ENCODE measurements at regions not wholly inside any gene's neighbourhood (a gene's known extent, or its start where the extent isn't known, plus 50 kb on each side); places are given as distances from the start of the nearest gene placed in this dataset.

GRCh38 chr14:83799233-83799632, 1730.7 kb upstream of the FLRT2 start:
- no peak for DNase-seq

- no peak for DNase-seq
These were observed 1715.0 kb upstream of the FLRT2 start for GRCh38 chr14:83814896-83815295.

GRCh38 chr14:83816761-83817160, 1713.2 kb upstream of the FLRT2 start:
- DNase-seq: no peak

GRCh38 chr14:83825843-83826242, 1704.1 kb upstream of the FLRT2 start:
- DNase-seq: no peak

- no peak for DNase-seq
These were observed 1703.1 kb upstream of the FLRT2 start for GRCh38 chr14:83826838-83827237.

- no peak for DNase-seq
These were observed 1702.6 kb upstream of the FLRT2 start for GRCh38 chr14:83827383-83827782.

GRCh38 chr14:83828406-83828805, 1701.5 kb upstream of the FLRT2 start:
- DNase-seq: no peak

GRCh38 chr14:83830316-83830715, 1699.6 kb upstream of the FLRT2 start:
- DNase-seq: no peak

GRCh38 chr14:83838226-83838625, 1691.7 kb upstream of the FLRT2 start:
- no peak for DNase-seq

GRCh38 chr14:83842547-83842946, 1687.4 kb upstream of the FLRT2 start:
- no peak for DNase-seq

GRCh38 chr14:83847102-83847501, 1682.8 kb upstream of the FLRT2 start:
- DNase-seq: no peak

- DNase-seq: no peak
These were observed 1679.9 kb upstream of the FLRT2 start for GRCh38 chr14:83850092-83850491.

GRCh38 chr14:83856334-83856733, 1673.6 kb upstream of the FLRT2 start:
- no peak for DNase-seq

- DNase-seq: no peak
These were observed 1669.3 kb upstream of the FLRT2 start for GRCh38 chr14:83860631-83861155.

GRCh38 chr14:83863042-83863774, 1666.7 kb upstream of the FLRT2 start:
- no peak for DNase-seq

GRCh38 chr14:83864106-83864505, 1665.8 kb upstream of the FLRT2 start:
- no peak for DNase-seq

- DNase-seq: no peak
These were observed 1662.2 kb upstream of the FLRT2 start for GRCh38 chr14:83867566-83868225.

- DNase-seq: no peak
These were observed 1659.2 kb upstream of the FLRT2 start for GRCh38 chr14:83870546-83871270.

GRCh38 chr14:83873669-83874068, 1656.3 kb upstream of the FLRT2 start:
- DNase-seq: no peak

- no peak for DNase-seq
These were observed 1655.3 kb upstream of the FLRT2 start for GRCh38 chr14:83874662-83875061.

GRCh38 chr14:83883732-83884131, 1646.2 kb upstream of the FLRT2 start:
- no peak for DNase-seq

- no peak for DNase-seq
These were observed 1644.1 kb upstream of the FLRT2 start for GRCh38 chr14:83885837-83886293.

- DNase-seq: no peak
These were observed 1642.1 kb upstream of the FLRT2 start for GRCh38 chr14:83887866-83888265.

- DNase-seq: no peak
These were observed 1636.5 kb upstream of the FLRT2 start for GRCh38 chr14:83893447-83893846.
